ENCODE measurements at regions not wholly inside any gene's neighbourhood (a gene's known extent, or its start where the extent isn't known, plus 50 kb on each side); places are given as distances from the start of the nearest gene placed in this dataset.

DNA sequence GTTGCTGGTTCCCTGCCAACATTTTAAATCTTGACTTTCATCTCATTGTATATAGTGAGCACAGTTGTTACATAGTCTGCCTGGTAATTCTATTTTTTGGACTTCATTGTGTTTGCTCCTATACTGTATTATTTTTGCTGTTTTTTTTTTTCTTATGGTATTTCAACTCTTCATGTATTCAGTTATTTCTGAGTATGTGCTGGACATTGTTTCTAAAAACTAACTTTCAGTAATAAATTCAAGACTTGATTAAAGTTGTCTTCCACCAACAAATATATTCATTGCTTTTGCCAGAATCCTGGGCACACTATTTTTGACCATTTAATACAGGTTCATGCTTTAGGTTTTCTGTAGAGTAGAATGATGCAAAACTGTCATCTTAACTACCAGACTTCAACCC, 698.3 kb downstream of the MAFB start:
- TF ChIP-seq POLR2A (IDR thresholded peaks at IDR 0.05; ENCODE audit: low read length) = no peak
- TF ChIP-seq GATA1 (IDR thresholded peaks at IDR 0.05; ENCODE audit: low read depth, low read length) = no peak
